GM18909 (cell line): ENCODE measurements at regions not wholly inside any gene's neighbourhood (a gene's known extent, or its start where the extent isn't known, plus 50 kb on each side); places are given as distances from the start of the nearest gene placed in this dataset.
"Not testable (repeated sequence)": the region's sequence is repeated elsewhere in the genome, so short reads cannot be mapped to it uniquely, and the experiment has no call there.

ENCODE experiments used
- ATAC-seq: cut with Tn5 transposase; IDR thresholded peaks from one replicate; pipeline ENCODE4 v1.9.1; 2021; ENCODE audit warnings: mild to moderate bottlenecking; ENCODE audit not compliant: unreplicated experiment, poor library complexity

DNA sequence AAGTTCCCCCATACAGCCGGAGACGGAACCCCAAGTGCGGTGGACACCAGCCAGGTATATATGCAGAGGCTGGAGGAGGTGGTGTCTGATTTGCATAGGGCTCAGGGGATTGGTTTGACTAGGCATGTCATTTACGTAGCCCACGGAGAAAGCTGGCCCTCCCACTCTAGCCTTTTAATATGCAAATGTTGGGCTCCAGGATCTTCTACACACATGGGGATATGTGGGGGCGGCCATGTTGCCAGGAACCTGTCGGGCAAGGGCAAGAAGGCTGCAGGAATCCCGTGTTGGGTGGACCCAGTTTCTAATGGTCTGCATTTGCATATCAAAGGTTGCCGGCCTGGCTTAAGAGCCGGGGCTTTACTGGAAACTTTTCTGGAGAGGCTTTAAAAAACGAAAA, 57.4 kb downstream of the FTHL17 start:
- not testable (repeated sequence) for ATAC-seq

DNA sequence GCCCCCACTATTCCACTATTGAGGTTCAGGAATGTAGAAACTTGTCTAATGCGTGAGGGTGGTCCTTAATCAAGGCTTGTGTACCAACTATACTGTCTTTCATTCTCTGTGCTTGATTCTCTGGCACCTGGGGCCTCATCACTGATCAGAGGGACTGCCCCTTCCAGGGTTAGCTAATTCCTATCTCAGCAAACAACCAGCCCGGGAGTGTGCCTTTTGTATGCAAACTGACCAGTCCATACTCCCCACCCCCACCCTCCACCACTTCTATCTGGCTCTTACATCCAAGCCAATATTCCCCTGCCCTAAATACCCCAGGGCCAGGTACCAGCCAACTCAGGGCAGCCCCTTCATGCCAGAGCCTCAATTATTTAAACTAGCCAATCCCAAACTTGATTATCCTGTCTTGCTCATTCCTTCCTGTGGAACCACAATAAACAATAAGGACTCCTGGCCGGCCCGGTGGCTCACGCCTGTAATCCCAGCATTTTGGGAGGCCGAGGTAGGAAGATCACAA, 59.3 kb downstream of the FTHL17 start:
- no peak for ATAC-seq

DNA sequence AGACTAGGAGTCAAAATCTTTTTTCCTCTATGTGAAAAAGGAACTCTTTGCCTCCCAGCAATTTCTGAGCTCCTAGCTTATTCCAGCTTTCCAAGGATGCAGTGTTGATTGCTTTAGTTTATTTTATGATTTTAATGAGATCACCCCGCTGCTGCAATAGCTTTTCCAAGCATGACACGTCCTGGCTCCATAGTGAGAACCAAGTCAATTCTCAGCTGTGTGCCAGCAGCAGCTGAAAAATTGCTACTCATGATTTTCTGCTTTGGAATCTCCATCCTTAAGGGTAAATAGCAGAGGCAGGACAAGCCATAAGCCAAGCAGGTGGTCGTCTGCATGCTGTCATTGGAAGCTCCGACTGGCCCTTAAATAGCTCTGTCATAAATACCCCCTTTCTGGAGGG, 64.5 kb downstream of the FTHL17 start:
- no peak for ATAC-seq

DNA sequence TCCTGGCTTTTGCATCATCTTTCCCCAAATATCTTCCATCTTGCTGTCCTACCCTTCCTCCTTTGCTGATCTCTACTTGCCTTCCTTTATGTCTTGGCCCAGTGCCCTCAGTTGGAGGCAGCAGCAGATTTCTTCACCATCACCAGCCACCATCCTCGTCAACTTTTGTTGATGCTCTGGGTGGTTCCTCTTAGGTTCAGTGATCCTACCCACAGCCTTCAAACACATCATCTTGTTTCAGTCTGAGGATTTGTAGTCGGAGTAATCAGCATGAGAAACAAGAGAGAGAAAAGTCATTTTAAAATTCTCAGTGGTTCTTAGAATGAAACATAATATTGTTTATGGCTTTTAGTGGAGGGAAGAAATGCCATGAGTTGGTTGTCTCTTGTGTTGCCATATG, 65.8 kb downstream of the FTHL17 start:
- ATAC-seq = no peak

DNA sequence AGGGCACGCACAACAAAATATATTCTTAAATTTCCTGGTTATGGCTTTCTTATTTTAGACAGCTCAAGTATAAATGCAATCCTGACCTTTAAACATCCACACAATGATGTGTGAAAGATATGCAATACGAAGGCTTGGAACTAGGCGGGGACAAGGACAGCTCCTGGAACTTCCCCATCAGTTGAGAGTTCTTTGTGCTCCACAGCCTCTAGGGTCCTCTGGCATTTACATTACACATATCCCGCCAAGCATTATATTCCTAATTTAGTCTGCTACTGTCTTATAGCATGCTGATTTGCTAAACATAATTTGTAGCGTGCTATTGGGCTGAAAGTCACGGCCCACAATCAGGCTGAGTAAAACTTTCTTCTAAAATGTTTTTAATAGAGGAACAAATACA, 74.4 kb downstream of the FTHL17 start:
- no peak for ATAC-seq

DNA sequence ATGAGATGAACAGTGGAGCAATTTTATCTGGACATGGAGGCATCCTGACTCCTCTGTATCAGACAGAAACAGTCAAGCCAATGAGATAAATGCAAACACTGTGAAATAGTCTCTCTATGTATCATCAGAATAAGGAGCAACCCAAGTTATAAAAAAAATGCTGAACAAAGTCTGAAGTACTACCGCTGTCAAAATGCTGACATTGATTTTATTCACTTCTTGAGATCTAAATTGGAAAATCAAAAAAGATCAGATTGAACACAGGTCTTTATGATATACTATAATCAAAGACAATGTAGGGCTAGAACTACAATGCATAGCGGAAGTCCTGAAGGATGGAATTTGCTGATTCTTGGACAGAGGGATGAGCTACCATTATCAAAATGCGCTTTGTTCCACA, 76.1 kb downstream of the FTHL17 start:
- no peak for ATAC-seq

DNA sequence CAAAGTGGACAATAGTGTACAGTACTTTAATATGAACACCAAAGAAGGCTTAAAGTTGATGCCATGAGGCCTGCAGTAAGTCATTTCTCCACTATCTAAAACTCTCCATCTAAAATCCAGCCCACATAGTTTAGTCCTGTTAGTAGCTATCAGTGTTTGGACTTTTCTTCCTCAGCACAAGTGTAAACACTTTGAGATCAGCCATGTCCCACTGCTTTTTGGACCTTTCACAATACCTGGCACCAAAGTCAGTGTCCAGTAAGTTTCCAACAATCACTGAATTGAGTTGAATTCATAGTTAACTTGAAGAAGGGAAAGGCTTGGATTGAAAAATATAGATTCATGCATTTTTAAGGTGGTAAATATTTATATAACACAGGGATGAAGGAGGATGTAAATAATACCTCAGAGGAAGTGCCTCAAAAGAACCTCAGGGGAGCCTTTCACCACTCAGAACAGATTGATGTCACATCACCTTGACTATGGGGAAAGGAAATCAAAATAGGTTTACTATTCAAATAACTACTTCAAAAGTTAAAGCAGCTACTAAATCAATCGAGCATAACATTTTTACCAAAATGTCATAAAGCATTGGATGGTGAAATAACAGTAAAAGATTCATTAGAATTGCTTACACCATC, 76.7 kb downstream of the FTHL17 start:
- ATAC-seq = no peak

DNA sequence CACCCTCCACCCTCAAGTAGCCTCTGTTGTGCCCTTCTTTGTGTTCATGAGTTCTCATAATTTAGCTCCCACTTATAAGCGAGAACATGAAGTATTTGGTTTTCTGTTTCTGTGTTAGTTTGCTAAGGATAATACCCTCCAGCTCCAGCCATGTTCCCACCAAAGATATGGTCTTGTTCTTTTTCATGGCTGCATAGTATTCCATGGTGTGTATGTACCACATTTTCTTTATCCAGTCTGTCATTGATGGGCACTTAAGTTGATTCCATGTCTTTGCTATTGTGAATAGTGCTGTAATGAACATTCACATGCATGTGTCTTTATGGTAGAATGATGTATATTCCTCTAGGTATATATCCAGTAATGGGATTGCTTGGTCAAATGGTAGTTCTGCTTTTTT, 77.8 kb downstream of the FTHL17 start:
- not testable (repeated sequence) for ATAC-seq

DNA sequence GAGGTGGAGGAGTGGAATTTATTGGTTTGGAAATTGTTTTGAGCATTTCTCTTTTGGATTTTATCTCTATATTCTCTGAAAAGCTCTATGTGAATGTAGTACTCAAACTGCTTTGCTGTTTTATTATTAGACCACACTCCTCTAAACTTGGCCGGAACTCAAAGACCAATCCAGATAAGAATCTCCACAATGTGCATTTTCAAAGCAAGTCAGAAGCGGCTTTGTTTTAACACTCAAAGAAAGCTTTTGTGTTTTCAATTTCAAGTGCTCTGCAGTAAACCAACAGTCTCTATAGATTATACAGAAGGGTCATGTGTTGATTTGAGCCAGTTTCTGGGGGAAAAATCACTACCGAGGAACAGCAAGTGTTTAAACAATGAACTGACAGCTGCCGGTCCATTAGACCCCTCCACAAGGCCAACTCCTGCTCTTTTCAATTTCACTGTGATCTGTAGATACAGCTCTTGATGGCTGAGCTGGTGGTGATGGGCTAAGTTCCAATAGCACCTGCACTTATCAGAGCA, 79.4 kb downstream of the FTHL17 start:
- ATAC-seq = no peak

DNA sequence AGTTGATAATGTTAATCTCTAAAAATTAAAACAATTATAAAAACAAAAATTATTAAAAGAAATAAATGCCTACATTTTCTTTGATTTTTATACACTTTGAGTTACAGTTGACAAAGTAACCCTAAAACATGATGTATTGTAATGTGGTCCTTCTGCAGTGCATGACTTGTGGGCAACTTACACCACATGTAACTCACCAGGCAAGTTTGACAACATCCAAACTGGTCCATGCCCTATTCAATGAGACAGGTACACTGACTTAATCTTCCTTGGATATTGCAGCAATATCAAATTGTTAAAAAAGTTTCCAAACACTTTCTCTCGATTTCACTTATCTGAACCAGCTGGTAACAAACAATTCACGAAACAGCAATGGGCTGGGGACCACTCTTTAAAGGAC, 81.5 kb downstream of the FTHL17 start:
- no peak for ATAC-seq

DNA sequence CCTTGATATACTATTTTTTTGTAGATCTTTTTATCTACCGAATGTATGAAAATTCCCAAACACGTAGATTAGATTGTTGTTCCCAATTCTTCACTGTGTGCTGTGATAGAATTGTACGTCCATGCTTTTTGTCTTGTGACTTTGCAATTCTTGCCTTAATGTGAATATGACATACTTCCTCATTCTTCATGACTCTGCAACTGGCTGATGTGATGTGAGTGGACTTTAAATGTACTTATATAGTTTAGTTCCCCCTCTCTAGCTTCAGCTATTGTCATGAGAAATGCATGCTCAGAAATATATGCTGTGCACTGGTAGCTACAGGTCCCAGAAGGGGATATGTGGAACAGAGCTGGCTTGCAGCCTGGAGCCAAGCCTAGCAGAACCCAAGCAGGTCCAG, 89.4 kb downstream of the FTHL17 start:
- ATAC-seq = no peak

DNA sequence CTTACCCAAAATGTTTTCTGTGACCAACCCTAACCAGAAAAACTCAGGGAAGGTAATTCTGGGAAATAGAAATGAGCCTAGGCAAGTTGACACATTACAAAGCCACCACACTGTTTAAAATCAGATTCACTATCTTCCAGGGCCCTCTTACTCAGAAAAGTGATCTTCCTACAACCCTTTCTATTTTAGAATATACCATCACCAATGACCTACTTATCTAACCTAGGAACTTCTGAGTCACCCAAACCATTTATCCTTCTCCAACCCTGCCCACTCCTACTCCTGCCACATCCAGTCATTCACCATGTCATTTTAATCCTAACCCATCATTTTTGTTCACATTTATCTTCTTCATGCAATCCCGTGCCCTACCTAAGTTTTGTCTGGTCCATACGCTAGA, 89.9 kb downstream of the FTHL17 start:
- no peak for ATAC-seq

DNA sequence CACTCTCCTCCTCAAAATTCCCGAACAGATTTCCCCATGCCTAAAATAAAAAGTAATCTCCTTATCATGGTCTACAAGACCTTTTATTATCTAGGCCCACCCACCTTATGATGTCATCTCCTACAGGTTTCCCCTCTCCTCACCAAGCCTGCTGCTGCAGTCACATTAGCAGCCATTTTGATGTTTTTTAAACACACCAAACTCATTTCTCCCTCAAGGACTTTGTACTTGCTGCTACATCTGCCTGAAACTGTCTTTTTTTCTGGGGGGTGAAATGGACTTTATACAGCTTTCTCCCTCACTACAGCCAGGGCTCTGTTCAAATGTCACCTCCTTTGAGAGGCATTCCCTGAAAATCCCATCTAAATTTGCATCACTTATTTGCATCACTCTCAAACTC, 90.2 kb upstream of the TAB3 start:
- ATAC-seq = no peak

DNA sequence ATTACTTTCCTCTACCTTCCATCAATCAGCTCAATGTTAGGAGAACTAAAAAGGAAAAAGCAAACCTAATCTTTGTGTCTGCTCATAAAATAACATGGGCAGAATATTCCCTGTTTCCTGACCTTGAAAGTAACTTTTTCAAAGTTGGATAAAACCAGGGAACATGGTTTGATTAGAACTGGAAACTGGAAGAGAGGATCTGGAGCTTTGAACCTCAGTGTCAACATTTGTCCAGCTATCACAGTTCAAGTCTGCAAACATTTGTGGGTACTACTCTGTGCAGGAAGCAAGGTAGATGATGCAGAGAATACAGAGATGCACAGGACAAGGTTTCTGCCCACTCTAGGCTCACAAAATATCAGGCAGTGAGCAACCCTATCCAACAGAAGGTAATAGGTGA, 86.4 kb upstream of the TAB3 start:
- no peak for ATAC-seq

DNA sequence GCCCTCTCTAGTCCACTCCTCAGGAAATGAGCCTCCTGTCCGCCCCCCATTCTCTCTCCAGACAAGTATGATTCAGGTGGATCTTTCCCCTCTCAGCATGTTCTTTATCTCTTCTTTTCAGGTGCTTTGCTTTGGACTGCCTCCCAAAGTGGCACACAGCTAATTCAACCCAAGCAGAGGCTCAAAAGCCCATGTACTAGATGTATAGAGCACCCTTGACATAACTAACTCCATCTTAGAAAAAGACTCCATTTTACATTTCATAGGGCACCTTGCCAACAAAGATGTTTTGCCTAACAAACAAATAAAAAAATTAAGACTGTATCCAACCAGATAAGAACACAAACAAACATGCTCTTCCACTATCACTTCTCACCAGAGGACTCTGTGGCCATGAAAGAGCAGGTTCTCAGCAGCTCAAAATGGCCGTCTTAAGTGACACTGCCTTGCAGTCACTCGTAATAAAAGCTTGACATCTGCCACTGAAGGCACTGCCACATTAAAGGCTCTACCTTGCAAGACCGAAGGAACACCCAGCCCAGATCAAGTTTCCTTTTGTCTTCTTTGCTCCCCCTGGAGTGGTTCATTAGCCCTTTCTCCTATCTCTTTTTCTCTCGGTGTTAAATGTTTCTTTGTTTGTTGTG, 84.9 kb upstream of the TAB3 start:
- no peak for ATAC-seq

DNA sequence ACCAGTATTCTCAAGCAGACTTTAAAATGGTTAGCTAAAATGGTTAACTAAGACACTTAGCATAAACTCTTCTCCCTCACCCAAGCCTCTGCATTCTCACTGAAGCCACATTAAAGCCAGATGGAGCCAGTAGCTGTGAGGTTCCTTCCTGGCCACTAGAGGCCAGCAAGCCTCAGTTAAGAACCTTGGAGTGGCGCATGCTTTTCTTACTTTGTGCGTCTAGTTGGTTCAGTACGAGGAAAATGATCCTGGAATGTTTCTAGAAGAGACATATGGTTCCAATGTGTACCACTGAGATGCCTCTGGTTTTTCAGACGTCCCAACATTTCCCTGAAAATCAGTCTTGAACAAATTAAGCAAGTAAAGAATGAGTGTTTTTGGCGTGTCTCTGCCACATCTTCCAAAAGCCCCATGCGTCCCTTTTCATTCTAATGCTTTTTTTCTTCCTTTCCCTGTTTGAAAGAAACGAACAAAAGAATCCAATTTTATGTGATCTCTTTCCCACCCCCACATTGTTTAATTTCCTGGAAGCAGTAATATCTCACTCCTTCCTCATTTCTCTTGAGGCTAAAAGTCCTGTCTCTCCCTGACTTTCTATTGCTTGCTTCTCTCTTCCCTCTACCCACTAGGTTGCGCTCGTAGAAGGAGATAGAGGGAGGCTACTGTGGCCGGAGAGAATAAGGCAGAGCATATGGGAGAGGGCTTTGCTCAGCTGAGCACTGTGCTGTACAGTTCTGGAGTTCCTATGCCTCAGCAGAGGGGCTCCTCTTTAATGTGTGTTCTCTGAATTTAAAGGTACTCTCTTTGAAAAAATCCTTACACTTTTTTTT, 82.9 kb upstream of the TAB3 start:
- peak; percentile 98 for ATAC-seq

DNA sequence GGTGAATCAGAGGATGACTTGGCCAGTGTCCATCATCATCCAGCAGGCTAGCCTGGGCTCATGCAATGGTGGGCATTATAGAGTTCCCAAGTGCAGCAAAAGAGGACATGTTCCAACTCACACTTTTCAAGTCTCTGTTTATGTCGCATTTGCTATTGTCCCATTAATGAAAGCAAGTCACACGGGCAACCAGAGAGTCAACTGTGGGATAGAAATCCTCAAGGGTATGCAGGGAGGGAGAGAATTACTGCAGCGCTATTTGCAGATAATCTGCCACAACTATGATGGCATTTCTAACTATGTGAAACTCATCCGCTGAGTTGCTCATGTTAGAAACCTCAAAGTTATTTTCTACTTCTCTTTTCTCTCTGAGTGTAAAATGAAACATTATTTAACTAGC, 78.5 kb upstream of the TAB3 start:
- ATAC-seq = no peak

DNA sequence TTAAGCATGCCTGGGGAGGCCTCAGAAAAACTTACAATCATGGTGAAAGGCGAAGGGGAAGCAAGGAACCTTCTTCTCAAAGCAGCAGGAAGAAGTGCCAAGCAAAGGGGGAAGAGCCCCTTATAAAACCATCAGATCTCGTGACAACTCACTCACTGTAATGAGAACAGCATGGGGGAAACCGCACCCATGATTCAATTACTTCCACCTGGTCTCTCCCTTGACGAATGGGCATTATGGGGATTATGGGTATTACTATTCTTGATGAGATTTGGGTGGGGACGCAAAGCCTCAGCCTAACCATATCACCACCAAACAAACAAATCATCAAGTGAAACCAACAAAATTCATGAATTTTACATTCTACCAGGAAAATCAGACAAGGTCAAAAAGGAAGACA, 76.7 kb upstream of the TAB3 start:
- ATAC-seq = no peak

DNA sequence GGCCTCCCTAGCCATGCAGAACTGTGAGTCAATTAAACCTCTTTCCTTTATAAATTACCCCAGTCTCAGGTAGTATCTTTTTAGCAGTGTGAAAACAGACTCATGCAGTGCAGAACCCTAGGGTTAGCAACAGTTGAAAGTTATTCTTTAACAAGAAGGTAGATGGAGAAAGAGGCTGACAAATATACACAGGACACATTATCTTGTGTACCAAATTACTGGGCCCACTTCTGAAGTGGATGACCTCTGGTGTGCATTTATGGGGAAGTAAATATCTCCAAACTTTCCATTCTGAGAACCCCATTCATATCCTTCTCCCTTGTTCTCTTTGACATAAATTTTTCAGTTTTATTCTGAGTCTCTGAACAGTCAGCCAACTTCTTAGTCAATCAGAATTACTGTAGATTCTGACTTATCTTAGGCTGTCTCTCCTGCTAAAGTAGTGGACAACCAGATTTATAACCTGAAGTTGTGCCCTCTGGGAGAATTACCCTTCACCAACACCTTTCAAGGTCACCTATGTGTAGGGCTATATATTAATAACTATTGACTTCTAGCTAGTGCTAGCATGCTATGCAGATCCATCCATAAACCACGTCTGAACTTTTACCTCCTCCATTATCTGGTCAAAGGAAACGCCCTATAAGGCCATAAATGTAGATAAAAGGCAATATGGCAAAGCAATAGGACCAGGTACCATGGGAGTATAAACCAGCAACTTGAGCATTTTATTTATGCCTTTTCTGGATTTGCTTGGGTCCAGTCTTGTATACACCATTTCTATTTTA, 72.5 kb upstream of the TAB3 start:
- no peak for ATAC-seq

DNA sequence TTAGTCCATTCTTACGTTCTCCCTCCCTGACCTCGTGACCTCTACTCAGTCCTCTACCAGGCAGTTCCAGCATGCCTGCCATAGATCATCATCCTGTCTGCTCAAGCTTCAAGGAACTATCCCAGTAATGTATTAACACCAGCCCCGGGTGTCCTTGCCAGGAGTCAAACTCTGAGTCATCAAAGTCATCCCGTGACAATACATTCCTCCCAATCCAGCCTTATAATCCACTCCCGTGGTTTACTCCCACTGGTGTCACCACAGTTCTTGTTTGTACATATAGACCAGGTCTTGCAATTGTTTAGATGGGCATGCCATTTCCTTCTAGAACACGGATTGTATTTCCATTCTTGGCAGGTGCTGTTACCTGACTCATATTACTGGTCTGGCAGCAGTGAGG, 68.7 kb upstream of the TAB3 start:
- no peak for ATAC-seq
